ENCODE measurements at regions not wholly inside any gene's neighbourhood (a gene's known extent, or its start where the extent isn't known, plus 50 kb on each side); places are given as distances from the start of the nearest gene placed in this dataset.

- DNase-seq (ENCODE audit: insufficient read length, low spot score) (no peak), FAIRE-seq (no peak)
- TF ChIP-seq POLR2A (IDR thresholded peaks at IDR 0.05; ENCODE audit: low read depth, low read length), result no peak
Measured at GRCh38 chr17:34874478-34874877, 86.8 kb downstream of the CCT6B start.

DNA sequence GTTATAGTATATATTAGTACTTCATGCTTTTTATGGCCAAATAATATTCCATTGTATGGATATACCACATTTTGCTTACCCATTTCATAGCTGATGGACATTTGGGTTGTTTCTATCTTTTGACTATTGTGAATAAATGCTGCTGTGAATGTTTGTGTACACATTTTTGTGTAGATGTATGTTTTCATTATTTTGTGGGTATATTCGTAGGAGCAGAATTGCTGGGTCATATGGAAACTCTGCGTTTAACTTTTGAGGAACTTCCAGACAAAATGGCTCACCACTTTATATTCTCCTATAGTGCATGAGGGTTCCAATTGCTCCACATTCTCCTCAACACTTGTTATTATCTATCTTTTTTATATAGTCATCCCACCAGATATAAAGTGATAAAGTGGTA, 88.6 kb downstream of the CCT6B start:
- DNase-seq (ENCODE audit: insufficient read length, low spot score) (no peak), FAIRE-seq (no peak)
- TF ChIP-seq POLR2A (IDR thresholded peaks at IDR 0.05; ENCODE audit: low read depth, low read length), result no peak

DNA sequence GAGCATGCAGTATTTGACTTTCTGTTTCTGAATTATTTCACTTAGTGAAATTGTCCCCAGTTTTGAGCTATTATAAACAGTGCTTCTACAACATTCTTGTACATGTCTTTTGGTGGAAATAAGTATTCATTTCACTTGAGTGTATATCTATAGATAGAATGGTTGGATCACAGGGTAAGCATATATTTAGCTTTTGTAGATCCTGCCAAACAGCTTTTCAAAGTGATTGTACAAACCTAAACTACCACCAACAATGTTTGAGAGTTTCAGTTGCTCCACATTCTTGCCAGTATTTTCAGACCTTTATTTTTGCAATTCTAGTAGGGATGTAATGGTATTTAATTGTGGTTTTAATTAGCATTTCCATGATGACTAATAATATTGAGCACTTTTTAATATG, 91.6 kb downstream of the CCT6B start:
- DNase-seq (ENCODE audit: insufficient read length, low spot score) (no peak), FAIRE-seq (no peak)
- no peak for TF ChIP-seq POLR2A (IDR thresholded peaks at IDR 0.05; ENCODE audit: low read depth, low read length)

DNA sequence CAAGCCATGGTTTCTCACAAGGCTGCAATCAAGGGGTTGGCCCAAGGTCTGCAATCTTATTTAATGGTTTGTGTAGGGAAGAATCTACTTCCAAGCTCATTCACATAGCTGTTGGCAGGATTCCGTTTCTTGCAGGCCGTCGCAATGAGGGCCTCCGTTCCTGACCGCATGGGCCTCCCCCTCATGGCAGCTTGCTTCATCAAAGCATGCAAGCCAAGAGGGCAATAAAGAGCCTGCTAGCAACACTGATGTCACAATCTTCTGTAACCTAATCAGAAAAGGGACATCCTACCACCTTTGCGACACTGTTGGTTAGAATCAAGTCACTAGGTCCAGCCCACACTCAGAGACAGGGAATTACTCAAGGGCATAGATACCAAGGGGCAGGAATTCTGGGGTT, 95.5 kb downstream of the CCT6B start:
- TF ChIP-seq POLR2A (IDR thresholded peaks at IDR 0.05; ENCODE audit: low read depth, low read length), result no peak
- no peak for FAIRE-seq
- DNase-seq (ENCODE audit: insufficient read length, low spot score), result no peak

- no peak for TF ChIP-seq POLR2A (IDR thresholded peaks at IDR 0.05; ENCODE audit: low read depth, low read length)
- DNase-seq (ENCODE audit: insufficient read length, low spot score), result no peak
Measured at GRCh38 chr17:34862384-34862783, 98.9 kb downstream of the CCT6B start.

DNA sequence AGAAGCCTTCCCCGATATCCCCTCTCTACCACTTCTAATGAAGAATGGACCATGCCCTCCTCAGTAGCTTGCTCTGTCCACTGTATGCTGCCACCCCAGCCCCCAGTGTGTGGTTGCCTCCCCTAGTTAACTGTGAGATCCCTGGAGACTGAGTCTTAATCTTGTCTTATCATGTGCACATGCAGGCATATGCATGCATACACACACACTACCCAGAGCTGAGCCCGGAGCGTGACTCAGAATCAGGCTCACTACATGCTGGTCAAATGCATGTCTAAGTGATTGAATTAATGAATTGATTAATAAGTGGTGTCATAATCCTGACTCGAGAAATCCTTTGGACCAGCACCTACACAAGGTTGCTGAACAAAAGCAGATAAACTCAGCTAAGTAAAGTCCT, 99.4 kb downstream of the CCT6B start:
- no peak for TF ChIP-seq POLR2A (IDR thresholded peaks at IDR 0.05; ENCODE audit: low read depth, low read length)
- FAIRE-seq, result no peak
- DNase-seq (ENCODE audit: insufficient read length, low spot score), result no peak

More at GRCh38 chr17:34862384-34862783, 98.9 kb downstream of the CCT6B start:
- FAIRE-seq, result no peak

DNA sequence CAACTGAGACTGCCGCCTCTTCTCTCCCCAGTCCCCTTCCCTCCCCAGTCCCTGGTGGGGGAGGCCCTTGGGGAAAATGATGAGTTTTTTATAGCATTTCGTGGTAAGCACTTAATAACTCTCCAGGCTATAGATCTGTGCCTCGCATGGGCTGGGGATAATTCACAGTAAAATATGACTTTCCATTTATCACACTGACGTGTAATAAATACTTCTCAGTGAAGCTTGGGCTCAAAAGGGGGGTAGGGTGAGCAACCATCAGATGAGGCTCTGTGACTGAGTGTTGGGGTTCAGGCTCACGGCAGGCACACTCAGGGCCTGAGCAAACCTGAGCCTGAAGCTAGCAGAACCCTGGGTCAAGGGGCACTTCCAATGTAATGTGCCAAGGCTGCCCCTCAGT, 101.6 kb downstream of the CCT6B start:
- TF ChIP-seq POLR2A (IDR thresholded peaks at IDR 0.05; ENCODE audit: low read depth, low read length), result no peak
- FAIRE-seq (no peak), DNase-seq (ENCODE audit: insufficient read length, low spot score) (no peak)

DNA sequence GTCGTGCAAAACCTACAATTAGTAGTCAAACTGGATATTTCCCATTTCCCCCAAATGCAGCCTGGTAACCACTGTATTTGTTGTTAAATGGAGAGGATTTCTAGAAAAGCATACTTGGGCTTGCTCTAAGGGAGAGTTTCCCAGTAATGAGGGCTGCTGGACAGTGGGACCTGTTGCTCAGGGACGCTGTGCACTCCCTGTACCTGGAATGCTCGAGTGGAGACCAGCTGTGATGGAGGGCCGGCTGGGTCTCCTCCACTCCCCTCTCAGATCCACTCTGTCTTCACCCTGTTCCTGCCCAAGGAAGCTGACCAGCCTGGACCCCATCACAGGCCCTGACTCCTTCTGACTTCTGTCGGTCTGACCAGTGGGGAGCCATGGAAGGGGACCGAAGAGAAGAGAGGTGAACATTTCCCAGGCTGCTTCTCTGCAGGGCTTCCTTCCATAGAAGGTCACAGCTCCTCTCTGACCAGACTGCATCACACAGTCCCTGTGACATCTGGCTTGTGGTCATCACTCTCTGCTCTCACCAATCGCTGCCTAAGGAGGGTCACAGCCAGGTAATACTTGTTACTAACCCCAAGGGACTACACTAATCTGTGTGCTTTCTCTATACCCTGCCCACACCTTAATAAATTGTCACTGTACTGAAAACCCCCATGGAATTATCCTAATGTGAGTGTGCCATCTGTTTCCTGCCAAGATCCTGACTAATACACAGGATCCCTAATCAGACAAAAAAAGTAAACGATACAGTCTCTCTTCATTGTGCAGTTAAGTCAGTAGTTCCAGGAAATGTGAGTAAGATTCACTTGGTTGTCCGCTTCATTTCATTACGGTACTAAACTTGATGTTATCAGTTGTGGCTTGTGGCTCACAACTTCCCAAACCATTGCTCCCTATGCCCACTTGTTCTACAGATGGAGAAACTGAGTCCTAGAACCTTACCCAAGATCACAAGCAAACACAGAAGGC, 102.4 kb downstream of the CCT6B start:
- FAIRE-seq (no peak), DNase-seq (ENCODE audit: insufficient read length, low spot score) (no peak)
- no peak for TF ChIP-seq POLR2A (IDR thresholded peaks at IDR 0.05; ENCODE audit: low read depth, low read length)

- TF ChIP-seq POLR2A (IDR thresholded peaks at IDR 0.05; ENCODE audit: low read depth, low read length), result no peak
- DNase-seq (ENCODE audit: insufficient read length, low spot score), result no peak
- FAIRE-seq, result no peak
Measured at GRCh38 chr17:34853924-34854323, 107.3 kb downstream of the CCT6B start.

DNA sequence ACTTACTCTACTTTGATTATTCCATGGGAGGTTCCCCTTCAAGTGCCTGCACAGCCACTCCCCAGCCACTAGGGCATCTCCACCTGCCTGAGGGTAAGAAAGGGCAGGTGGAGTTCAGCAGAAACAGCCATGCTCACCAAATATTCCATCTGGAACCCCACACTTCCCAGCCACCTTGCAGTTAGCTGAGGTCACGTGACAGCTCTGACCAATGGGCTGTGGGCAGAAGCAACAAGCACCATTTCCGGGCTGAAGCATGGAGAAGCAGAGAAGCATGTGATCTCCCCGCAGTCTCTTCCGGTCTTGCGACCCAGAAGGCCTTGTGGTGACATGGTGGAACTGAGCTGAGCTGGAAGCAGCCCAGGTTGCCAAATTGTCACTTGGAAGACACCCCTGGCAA, 108.6 kb downstream of the CCT6B start:
- no peak for DNase-seq (ENCODE audit: insufficient read length, low spot score)
- no peak for TF ChIP-seq POLR2A (IDR thresholded peaks at IDR 0.05; ENCODE audit: low read depth, low read length)
- no peak for FAIRE-seq

DNA sequence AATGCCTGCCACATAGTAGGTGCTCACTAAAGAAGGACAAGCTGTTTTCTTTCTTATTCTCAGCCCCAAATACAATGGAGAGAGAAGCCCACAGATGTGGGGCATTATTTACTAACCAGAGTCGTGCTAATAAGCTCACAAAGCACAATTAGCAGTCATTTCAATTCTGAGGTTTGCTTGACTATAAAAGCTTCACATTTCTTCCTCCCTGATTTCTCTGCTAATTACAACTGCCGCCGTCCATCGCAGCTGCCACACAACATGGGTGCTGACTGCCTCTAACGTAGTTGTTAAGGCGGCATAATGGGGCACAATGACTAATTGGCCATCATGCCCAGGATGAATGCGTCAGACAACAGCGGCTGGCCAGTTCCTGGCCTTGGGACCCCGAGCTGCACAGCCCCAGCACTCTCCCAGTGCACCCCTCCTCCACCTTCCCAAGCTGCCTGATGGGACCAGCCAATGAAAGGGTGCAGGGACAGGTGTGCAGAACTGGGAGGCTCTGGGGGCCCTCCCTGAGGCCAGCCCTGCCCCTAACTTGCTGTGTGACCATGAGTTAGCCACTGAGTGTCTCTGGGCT, 109.2 kb downstream of the CCT6B start:
- TF ChIP-seq POLR2A (IDR thresholded peaks at IDR 0.05; ENCODE audit: low read depth, low read length), result no peak
- no peak for DNase-seq (ENCODE audit: insufficient read length, low spot score)
- FAIRE-seq, result no peak

GRCh38 chr17:34850964-34851363, 110.3 kb downstream of the CCT6B start:
- no peak for TF ChIP-seq POLR2A (IDR thresholded peaks at IDR 0.05; ENCODE audit: low read depth, low read length)
- DNase-seq (ENCODE audit: insufficient read length, low spot score) (no peak), FAIRE-seq (no peak)

GRCh38 chr17:34850023-34850422, 111.2 kb downstream of the CCT6B start:
- no peak for FAIRE-seq
- TF ChIP-seq POLR2A (IDR thresholded peaks at IDR 0.05; ENCODE audit: low read depth, low read length), result no peak
- no peak for DNase-seq (ENCODE audit: insufficient read length, low spot score)

- no peak for DNase-seq (ENCODE audit: insufficient read length, low spot score)
- FAIRE-seq, result no peak
- TF ChIP-seq POLR2A (IDR thresholded peaks at IDR 0.05; ENCODE audit: low read depth, low read length), result no peak
Measured at GRCh38 chr17:34847938-34848337, 113.3 kb downstream of the CCT6B start.

DNA sequence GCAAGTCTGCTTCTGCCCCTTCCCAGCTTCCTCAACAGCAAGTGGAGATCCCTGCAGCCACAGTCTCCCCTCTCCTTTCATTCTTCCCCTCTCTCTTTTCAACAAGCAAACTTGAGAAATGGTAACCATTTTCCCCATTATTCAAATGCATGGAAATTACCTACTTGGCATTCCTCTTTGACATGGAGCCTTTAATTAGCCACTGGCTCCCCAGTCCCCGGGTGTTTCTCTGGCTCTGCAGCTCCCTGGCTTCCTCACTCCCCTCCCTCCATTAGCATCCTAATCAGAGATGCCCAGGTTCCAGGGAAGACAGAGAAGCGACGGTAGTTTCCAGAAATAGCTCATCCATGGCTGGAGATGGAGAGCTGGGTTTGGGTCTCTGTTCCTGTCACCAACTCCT, 116.0 kb downstream of the CCT6B start:
- FAIRE-seq (no peak), DNase-seq (ENCODE audit: insufficient read length, low spot score) (no peak)

More for the DNA sequence above, 116.0 kb downstream of the CCT6B start:
- no peak for TF ChIP-seq POLR2A (IDR thresholded peaks at IDR 0.05; ENCODE audit: low read depth, low read length)

Measured in H54 (cell line).